Testis (tissue), 2 donors: ENCODE measurements at regions not wholly inside any gene's neighbourhood (a gene's known extent, or its start where the extent isn't known, plus 50 kb on each side); places are given as distances from the start of the nearest gene placed in this dataset.

Source experiments
- DNase-seq: peaks from one replicate; pipeline ENCODE4 v3.0.0-alpha.2; 2019
- H3K27ac ChIP-seq, 2 donors: fragments of 200-600 bp; sonication (generic); one replicate each; pipeline ENCODE4 v1.5.1; 2019
- H3K27me3 ChIP-seq: fragments of 200-600 bp; sonication (generic); one replicate; pipeline ENCODE4 v1.5.1; 2019
- H3K36me3 ChIP-seq: fragments of 200-600 bp; sonication (generic); one replicate; pipeline ENCODE4 v1.5.1; 2017; ENCODE audit warnings: low read depth; ENCODE audit errors: missing control alignments
- H3K4me1 ChIP-seq: fragments of 200-600 bp; sonication (generic); one replicate; pipeline ENCODE4 v1.5.1; 2019
- H3K4me3 ChIP-seq, 2 donors: fragments of 200-600 bp; sonication (generic); one replicate each; pipeline ENCODE4 v1.5.1; 2017 to 2019
- H3K9me3 ChIP-seq: fragments of 200-600 bp; sonication (generic); one replicate; pipeline ENCODE4 v1.5.1; 2017
- POLR2A ChIP-seq: fragments of 450-650 bp; IDR thresholded peaks from one replicate; pipeline ENCODE4 v1.6.1; 2017; ENCODE audit warnings: antibody characterized with exemption, mild to moderate bottlenecking, moderate library complexity
- WGBS, 2 donors: methylation state at CpG; one replicate each; pipeline ENCODE4 v1.1.5; 2018; 5-methylcytosine and 5-hydroxymethylcytosine counted together
- intact Hi-C: fragments of 100-400 bp; cut with DNase I; formaldehyde crosslinking; loops from one replicate; pipeline ENCODE4 v1.15.1; 2023; ENCODE audit warnings: low total_unique reads
- TF ChIP-seq, protein P1 (sequence below), 3 experiments: fragments of 450-650 bp in 2 of 3; fragments of 200-600 bp in 1 of 3; sonication (generic) in 1 of 3; IDR thresholded peaks; one replicate each; pipeline ENCODE4 v1.5.1; 2016 to 2019; ENCODE audit warnings: antibody characterized with exemption in 3 of 3, mild to moderate bottlenecking in 2 of 3, moderate library complexity in 1 of 3

DNA sequence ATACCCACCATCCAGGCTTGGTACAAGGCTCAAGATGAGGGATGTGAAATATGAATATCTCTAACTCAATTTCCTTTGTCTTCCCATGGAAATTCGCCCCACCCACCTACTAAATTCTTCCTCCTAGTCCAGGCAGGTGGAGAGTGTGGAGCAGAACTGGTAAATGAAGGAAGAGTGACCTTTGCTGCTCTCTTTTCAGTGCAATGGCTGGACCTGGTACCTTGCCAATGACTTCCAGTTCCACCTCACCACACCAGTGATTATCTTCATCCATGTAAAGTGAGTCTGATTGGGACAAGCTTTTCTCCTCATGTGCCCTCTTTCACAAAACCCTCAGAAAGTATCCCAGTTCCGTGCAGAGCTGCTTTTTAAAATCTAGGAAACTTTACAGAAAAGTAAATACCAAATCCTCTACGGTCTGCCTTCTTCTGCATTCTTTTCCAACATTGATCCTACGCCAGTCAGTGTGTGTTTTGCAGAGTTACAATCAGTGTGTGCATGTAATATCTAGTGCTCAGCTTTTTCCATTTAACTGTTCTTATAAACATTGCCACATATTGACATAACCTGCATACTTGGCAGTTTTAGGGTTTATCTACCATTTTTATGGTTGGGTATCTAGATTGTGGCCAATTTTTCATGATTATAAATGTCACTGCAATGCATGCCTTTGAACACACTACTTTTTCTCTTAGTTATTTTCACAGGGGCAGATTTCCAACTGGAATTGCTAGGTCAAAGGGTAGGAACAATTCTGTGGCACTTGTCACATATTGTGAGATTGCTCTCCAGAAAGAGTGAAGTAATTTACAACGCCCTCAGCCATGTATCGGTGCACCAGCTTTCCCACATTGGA lies 86.5 kb upstream of the SEC11C start:
- Histone ChIP-seq H3K27me3 (no peaks in the 10 kb centered on the region), H3K36me3 (no peaks in the 10 kb centered on the region), H3K27ac (no peak overlapping the region), H3K4me1 (no peaks in the 10 kb centered on the region), H3K4me3 (no peak overlapping the region), H3K9me3 (no peaks in the 10 kb centered on the region)
- no peak for TF ChIP-seq POLR2A
- TF ChIP-seq, protein P1, sequence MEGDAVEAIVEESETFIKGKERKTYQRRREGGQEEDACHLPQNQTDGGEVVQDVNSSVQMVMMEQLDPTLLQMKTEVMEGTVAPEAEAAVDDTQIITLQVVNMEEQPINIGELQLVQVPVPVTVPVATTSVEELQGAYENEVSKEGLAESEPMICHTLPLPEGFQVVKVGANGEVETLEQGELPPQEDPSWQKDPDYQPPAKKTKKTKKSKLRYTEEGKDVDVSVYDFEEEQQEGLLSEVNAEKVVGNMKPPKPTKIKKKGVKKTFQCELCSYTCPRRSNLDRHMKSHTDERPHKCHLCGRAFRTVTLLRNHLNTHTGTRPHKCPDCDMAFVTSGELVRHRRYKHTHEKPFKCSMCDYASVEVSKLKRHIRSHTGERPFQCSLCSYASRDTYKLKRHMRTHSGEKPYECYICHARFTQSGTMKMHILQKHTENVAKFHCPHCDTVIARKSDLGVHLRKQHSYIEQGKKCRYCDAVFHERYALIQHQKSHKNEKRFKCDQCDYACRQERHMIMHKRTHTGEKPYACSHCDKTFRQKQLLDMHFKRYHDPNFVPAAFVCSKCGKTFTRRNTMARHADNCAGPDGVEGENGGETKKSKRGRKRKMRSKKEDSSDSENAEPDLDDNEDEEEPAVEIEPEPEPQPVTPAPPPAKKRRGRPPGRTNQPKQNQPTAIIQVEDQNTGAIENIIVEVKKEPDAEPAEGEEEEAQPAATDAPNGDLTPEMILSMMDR (IDR thresholded peaks at IDR 0.05), result no peak
- intact Hi-C loops, result loop anchor here (5.0 kb wide), 1 partner anchor 271 kb away; no protein-coding TSS in a partner anchor
- no peak for DNase-seq
- WGBS, 2 donors, result 65 to 71% methylated on average over 6 of the region's 6 CpGs

DNA sequence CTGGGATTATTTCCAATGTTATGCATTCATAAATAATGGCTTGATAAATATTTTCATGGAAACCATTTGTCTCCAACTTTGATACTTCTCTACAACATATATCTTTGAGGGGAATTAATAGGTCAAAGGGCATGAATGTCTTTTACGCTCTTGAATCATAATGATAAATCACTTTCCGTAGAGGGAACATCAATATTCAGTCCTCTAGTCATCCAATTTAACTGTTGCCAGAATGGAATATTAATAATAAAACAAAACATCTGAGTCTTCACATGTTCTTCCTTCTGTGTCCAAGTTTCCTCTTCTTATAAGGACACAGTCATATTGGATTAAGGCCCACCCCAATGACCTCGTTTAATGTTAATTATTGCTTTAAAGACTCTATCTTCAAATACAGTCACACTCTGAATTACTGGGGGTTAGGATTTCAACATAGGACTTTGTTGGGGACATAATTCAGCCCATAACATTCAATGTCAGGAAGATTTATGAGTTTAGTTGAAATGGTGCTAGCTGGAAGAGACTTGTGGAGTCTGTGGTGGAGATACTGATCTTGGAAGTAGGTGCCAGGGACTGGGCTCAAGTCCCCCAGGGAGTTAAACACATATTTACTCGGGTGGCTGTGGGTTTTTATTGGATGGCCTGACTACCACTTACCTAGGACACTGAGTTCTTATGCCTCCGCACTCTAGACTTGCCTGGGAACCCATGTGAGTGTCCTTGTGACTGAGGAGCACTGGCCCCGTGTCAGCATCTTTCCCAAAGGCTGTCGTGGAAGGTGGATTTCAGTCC lies 85.0 kb upstream of the SEC11C start:
- no peaks in the 10 kb centered on the region for H3K27me3 ChIP-seq
- WGBS, 2 donors, result 59 to 66% methylated on average over 7 of the region's 7 CpGs
- H3K4me1 ChIP-seq, result no peaks in the 10 kb centered on the region
- intact Hi-C loops, result loop anchor here (5.0 kb wide), 2 partner anchors 207 to 272 kb away; no protein-coding TSS in a partner anchor
- TF ChIP-seq, protein P1 (IDR thresholded peaks at IDR 0.05), result no peak
- TF ChIP-seq POLR2A, result no peak
- peak; percentile 38 for DNase-seq
- no peaks in the 10 kb centered on the region for H3K36me3 ChIP-seq
- H3K9me3 ChIP-seq, result no peaks in the 10 kb centered on the region
- H3K4me3 ChIP-seq, result no peak overlapping the region
- H3K27ac ChIP-seq, result no peak overlapping the region

DNA sequence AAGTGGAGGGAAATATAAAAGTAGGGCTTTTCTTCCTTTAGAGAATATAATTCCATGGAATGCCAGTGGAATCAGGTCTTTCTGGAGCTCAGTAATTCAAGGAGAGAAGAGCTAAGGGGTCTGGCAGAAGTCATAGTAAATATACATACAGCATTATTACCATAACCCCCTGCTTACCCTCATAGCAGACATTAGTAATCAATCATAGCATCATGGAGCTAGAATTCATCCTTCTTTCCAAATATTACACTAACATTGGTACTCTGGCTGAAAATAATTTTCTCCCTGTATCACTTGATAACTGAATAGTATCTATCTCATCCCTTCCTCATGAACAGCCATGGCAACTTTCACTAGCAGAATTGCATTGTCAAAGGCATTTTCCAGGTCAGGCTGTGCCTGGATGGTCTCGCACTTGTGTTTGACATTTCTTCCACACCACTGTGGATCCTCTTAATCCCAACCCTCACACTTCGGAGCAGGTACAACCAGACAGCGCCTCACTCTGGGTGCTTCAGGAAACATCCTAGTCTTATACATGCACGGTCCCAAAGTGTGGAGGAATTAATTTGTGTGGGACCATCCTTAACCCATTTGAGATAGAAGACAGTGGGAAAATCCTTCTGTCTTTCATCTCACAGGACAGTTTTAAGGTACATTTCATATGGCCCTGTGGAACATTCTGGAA lies 84.2 kb upstream of the SEC11C start:
- WGBS, 2 donors, result 91 to 95% methylated on average over 4 of the region's 4 CpGs
- no peaks in the 10 kb centered on the region for H3K9me3 ChIP-seq
- no peaks in the 10 kb centered on the region for H3K27me3 ChIP-seq
- no peak overlapping the region for H3K4me3 ChIP-seq
- DNase-seq, result peak; percentile 58
- no peak for TF ChIP-seq POLR2A
- TF ChIP-seq, protein P1 (IDR thresholded peaks at IDR 0.05), result peak; percentile 14 to 33 (median 19)
- H3K4me1 ChIP-seq, result no peaks in the 10 kb centered on the region
- no peak overlapping the region for H3K27ac ChIP-seq
- H3K36me3 ChIP-seq, result no peaks in the 10 kb centered on the region
- intact Hi-C loops, result loop anchor here (5.0 kb wide), 1 partner anchor 208 kb away; no protein-coding TSS in a partner anchor

DNA sequence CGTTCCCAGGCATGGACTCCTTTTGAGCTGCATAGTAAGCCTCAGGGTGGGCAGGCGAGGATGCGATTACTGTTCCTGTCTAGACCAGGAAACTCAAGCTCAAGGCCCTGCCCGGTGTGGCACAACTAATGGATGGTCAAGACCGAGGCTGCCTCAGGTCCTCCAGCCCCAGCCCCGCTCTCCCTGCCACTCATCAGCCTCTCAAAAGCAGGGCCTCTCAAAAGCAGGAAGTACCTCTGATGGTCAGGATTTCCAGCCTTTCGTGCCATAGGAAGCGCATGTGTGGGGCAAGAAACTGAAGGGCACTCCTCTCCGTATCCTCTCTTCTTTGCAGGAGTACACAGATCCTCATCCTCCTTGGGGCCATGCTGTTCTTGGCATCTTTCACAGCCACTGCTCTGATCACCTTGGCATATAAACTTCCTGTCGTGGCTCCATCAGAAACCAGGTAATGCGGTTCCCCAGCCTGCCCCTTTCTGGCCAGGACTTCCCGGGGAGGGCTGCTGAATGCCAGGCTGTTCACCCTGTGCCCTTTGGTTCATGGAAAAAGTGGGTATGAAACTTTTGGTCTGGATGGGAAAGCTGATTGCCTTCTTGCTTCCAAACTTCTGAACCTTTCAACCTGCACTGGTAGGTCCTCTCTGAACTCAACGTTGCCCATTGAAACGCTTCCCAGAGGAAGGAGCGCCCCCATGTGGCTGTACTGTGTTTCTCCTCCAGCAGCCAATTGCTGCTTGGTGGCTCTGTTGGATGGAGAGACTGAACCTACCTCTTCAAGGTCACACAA lies 82.8 kb upstream of the SEC11C start:
- Histone ChIP-seq H3K4me1 (no peaks in the 10 kb centered on the region), H3K27ac (no peak overlapping the region), H3K36me3 (no peaks in the 10 kb centered on the region), H3K4me3 (no peak overlapping the region), H3K9me3 (no peaks in the 10 kb centered on the region), H3K27me3 (no peaks in the 10 kb centered on the region)
- intact Hi-C loops, result loop anchor here (5.0 kb wide), 1 partner anchor 210 kb away; no protein-coding TSS in a partner anchor
- peak; percentile 64 for DNase-seq
- no peak for TF ChIP-seq POLR2A
- TF ChIP-seq, protein P1 (IDR thresholded peaks at IDR 0.05), result peak; percentile 43 to 85 (median 50)
- 70 to 84% methylated on average over 14 to 15 of the region's 15 CpGs for WGBS, 2 donors
